ENCODE measurements at regions not wholly inside any gene's neighbourhood (a gene's known extent, or its start where the extent isn't known, plus 50 kb on each side); places are given as distances from the start of the nearest gene placed in this dataset.

GRCh38 chr20:12482661-12483060 lies 526.1 kb upstream of the SPTLC3 start:
- Histone ChIP-seq H4K8ac (ENCODE audit: extremely low read depth, insufficient read depth, low read length) (no peak overlapping the region), H4K5ac (ENCODE audit: insufficient read length, low read depth, low read length) (no peak overlapping the region), H2BK15ac (ENCODE audit: low read length) (no peak overlapping the region), H2AK5ac (ENCODE audit: low read depth, low read length) (no peak overlapping the region), H4K91ac (replicated peaks; ENCODE audit: insufficient read length, low read length) (no peak overlapping the region), H3K23me2 (ENCODE audit: low read depth, low read length) (no peaks in the 10 kb centered on the region), H3K56ac (replicated peaks; ENCODE audit: insufficient read length, low read depth, low read length) (no peak overlapping the region), H2BK20ac (ENCODE audit: low read length) (no peak overlapping the region), H3K4me3 (ENCODE audit: extremely low read depth in 1 of 4, insufficient read depth in 2 of 4, low read depth in 3 of 4, low read length in 4 of 4) (no peak overlapping the region), H3K27me3 (replicated peaks in 1 of 4; ENCODE audit: control insufficient read depth in 3 of 4, extremely low read depth in 1 of 4, insufficient read depth in 3 of 4, low read length in 3 of 4) (no peaks in the 10 kb centered on the region), H3K4me2 (ENCODE audit: insufficient read depth in 1 of 2, low read depth in 2 of 2, low read length in 2 of 2) (no peak overlapping the region), H3K79me1 (ENCODE audit: low read depth, low read length) (no peaks in the 10 kb centered on the region), H3K4ac (replicated peaks; ENCODE audit: insufficient read length, low read depth, low read length) (no peak overlapping the region), H3K36me3 (ENCODE audit: control insufficient read depth in 2 of 4, insufficient read depth in 4 of 4, low read length in 3 of 4) (no peaks in the 10 kb centered on the region), H3K18ac (ENCODE audit: extremely low read depth, low read length) (no peak overlapping the region), H3K79me2 (ENCODE audit: control insufficient read depth in 1 of 2, insufficient read depth in 2 of 2, low read length in 2 of 2) (no peaks in the 10 kb centered on the region), H2AFZ (ENCODE audit: low read length) (no peak overlapping the region), H2BK5ac (ENCODE audit: low read depth, low read length) (no peak overlapping the region), H3K4me1 (replicated peaks in 1 of 4; ENCODE audit: control insufficient read depth in 3 of 4, insufficient read depth in 4 of 4, low read length in 3 of 4) (no peaks in the 10 kb centered on the region), H4K20me1 (replicated peaks in 1 of 2; ENCODE audit: control insufficient read depth in 1 of 2, insufficient read depth in 2 of 2, low read length in 2 of 2) (no peaks in the 10 kb centered on the region), H2BK12ac (ENCODE audit: low read depth, low read length) (no peak overlapping the region), H3K27ac (ENCODE audit: low read depth, low read length) (no peak overlapping the region), H2BK120ac (replicated peaks; ENCODE audit: low read depth, low read length) (no peak overlapping the region), H3K9ac (replicated peaks in 1 of 4; ENCODE audit: extremely low read depth in 1 of 4, low read depth in 3 of 4, low read length in 3 of 4) (no peak overlapping the region), H3K23ac (ENCODE audit: insufficient read length) (no peak overlapping the region), H3K14ac (ENCODE audit: insufficient read length) (no peak overlapping the region), H3K9me3 (ENCODE audit: insufficient read depth in 2 of 2, low read depth in 1 of 2, low read length in 1 of 2) (no peaks in the 10 kb centered on the region)
- ChIA-PET CTCF (ENCODE audit: partially characterized antibody) (interaction anchor here (0.6 to 0.9 kb wide), 2 partner anchors 60 to 541 kb away, joined by 3 to 6 read pairs; no protein-coding TSS in a partner anchor), POLR2A (ENCODE audit: partially characterized antibody) (no interaction called here)
- DNase-seq (ENCODE audit: low read depth in 1 of 2, low spot score in 2 of 2), result no peak
- WGBS, 2 experiments (ENCODE audit: extremely low coverage in 1 of 2, insufficient coverage in 1 of 2, insufficient read length in 1 of 2, insufficient replicate concordance in 2 of 2, low coverage in 1 of 2, low lambda C conversion rate in 2 of 2, missing lambda C conversion rate in 1 of 2), result 100% methylated on average over 2 of the region's 2 CpGs; no CpG with 5 or more reads in 1 of the 2 experiments
- FAIRE-seq, result no peak
- TF ChIP-seq MAFK (IDR thresholded peaks at IDR 0.05; ENCODE audit: low read depth, low read length), result no peak
- TF ChIP-seq CBX8 (IDR thresholded peaks at IDR 0.05; ENCODE audit: borderline replicate concordance, low read depth, low read length), result no peak
- no peak for TF ChIP-seq RXRA (IDR thresholded peaks at IDR 0.05; ENCODE audit: insufficient read depth, low read depth, low read length)
- no peak for TF ChIP-seq BACH1 (IDR thresholded peaks at IDR 0.05; ENCODE audit: low read length)
- TF ChIP-seq EZH2 (IDR thresholded peaks at IDR 0.05; ENCODE audit: low read depth, low read length, severe bottlenecking), result no peak
- TF ChIP-seq SP1 (IDR thresholded peaks at IDR 0.05; ENCODE audit: low read depth, low read length), result no peak
- TF ChIP-seq RAD21 (IDR thresholded peaks at IDR 0.05 in 1 of 2, conservative IDR thresholded peaks at IDR 0.05 in 1 of 2; ENCODE audit: low read depth in 2 of 2, low read length in 2 of 2), result no peak
- no peak for TF ChIP-seq JUN (IDR thresholded peaks at IDR 0.05; ENCODE audit: low read depth, low read length)

All from H1 (cell line).